Fibroblast of skin of left biceps (primary cell): ENCODE measurements at regions not wholly inside any gene's neighbourhood (a gene's known extent, or its start where the extent isn't known, plus 50 kb on each side); places are given as distances from the start of the nearest gene placed in this dataset.
"Not testable (repeated sequence)": the region's sequence is repeated elsewhere in the genome, so short reads cannot be mapped to it uniquely, and the experiment has no call there.

Experiments
- DNase-seq, 2 experiments: peaks; one replicate each; pipeline ENCODE4 v3.0.0-alpha.2; 2013; ENCODE audit warnings: low read depth in 2 of 2

- DNase-seq = no peak
Observed at GRCh38 chr7:156017916-156018700, 205.8 kb upstream of the SHH start.

GRCh38 chr7:156017431-156017830, 205.2 kb upstream of the SHH start:
- DNase-seq = no peak

- DNase-seq = no peak
Observed at GRCh38 chr7:156015237-156016020, 203.2 kb upstream of the SHH start.

GRCh38 chr7:156014808-156015207, 202.5 kb upstream of the SHH start:
- DNase-seq = no peak

- DNase-seq = no peak
Observed at GRCh38 chr7:156014201-156014600, 201.9 kb upstream of the SHH start.

GRCh38 chr7:156012412-156012811, 200.1 kb upstream of the SHH start:
- DNase-seq = no peak

GRCh38 chr7:156009569-156009968, 197.3 kb upstream of the SHH start:
- DNase-seq = no peak

GRCh38 chr7:156006876-156007275, 194.6 kb upstream of the SHH start:
- not testable (repeated sequence) for DNase-seq

- no peak for DNase-seq
Observed at GRCh38 chr7:156006024-156006423, 193.8 kb upstream of the SHH start.

GRCh38 chr7:156005202-156005691, 193.0 kb upstream of the SHH start:
- DNase-seq = no peak

- no peak for DNase-seq
Observed at GRCh38 chr7:156004265-156005201, 192.3 kb upstream of the SHH start.

GRCh38 chr7:156003220-156004162, 191.2 kb upstream of the SHH start:
- no peak for DNase-seq

- no peak for DNase-seq
Observed at GRCh38 chr7:156002362-156003066, 190.3 kb upstream of the SHH start.

- DNase-seq = no peak
Observed at GRCh38 chr7:156001496-156002260, 189.4 kb upstream of the SHH start.

- no peak for DNase-seq
Observed at GRCh38 chr7:156000601-156001396, 188.5 kb upstream of the SHH start.

GRCh38 chr7:155999631-156000489, 187.6 kb upstream of the SHH start:
- DNase-seq = no peak
